ENCODE measurements at regions not wholly inside any gene's neighbourhood (a gene's known extent, or its start where the extent isn't known, plus 50 kb on each side); places are given as distances from the start of the nearest gene placed in this dataset.

GRCh38 chr6:164168595-164168994, 754.1 kb downstream of the QKI start:
- Histone ChIP-seq H3K27ac (no peak overlapping the region), H3K36me3 (no peaks in the 10 kb centered on the region), H3K27me3 (no peaks in the 10 kb centered on the region), H3K9me3 (no peaks in the 10 kb centered on the region), H3K4me3 (no peak overlapping the region), H3K4me1 (no peaks in the 10 kb centered on the region)
- ATAC-seq (no peak), DNase-seq (no peak)
- intact Hi-C loops (cut with DNase I) = no loop called here
- no peak for TF ChIP-seq CTCF (IDR thresholded peaks at IDR 0.05)

- H3K27me3 ChIP-seq = no peaks in the 10 kb centered on the region
- H3K36me3 ChIP-seq = no peaks in the 10 kb centered on the region
- intact Hi-C loops (cut with DNase I) = no loop called here
- H3K27ac ChIP-seq = no peak overlapping the region
- H3K9me3 ChIP-seq = no peaks in the 10 kb centered on the region
- ATAC-seq (no peak), DNase-seq (no peak)
- TF ChIP-seq CTCF (IDR thresholded peaks at IDR 0.05) = no peak
- no peaks in the 10 kb centered on the region for H3K4me1 ChIP-seq
- H3K4me3 ChIP-seq = no peak overlapping the region
These were observed 753.4 kb downstream of the QKI start for GRCh38 chr6:164167873-164168405.

DNA sequence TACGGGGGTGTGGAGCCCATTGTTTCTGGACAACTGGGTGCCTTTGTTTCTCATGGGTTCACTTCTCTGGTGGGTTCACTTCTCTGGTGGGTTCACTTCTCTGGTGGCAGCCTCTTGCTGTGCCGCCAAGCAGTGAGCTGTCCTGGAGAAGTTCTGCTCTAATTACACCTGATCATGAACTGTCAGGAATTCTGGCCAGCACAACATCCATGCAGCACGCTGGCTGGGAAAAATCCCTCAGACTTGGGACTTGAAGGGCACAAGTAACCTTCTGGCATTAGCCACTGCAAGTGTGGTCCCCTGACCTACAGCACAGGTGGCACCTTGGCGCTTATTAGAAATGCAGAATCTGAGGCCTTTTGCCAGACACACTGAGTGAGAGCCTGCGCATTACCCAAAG, 752.5 kb downstream of the QKI start:
- Histone ChIP-seq H3K27ac (no peak overlapping the region), H3K4me1 (no peaks in the 10 kb centered on the region), H3K36me3 (no peaks in the 10 kb centered on the region), H3K27me3 (no peaks in the 10 kb centered on the region), H3K9me3 (no peaks in the 10 kb centered on the region), H3K4me3 (no peak overlapping the region)
- TF ChIP-seq CTCF (IDR thresholded peaks at IDR 0.05) = no peak
- no peak for DNase-seq
- ATAC-seq = no peak
- intact Hi-C loops (cut with DNase I) = no loop called here

DNA sequence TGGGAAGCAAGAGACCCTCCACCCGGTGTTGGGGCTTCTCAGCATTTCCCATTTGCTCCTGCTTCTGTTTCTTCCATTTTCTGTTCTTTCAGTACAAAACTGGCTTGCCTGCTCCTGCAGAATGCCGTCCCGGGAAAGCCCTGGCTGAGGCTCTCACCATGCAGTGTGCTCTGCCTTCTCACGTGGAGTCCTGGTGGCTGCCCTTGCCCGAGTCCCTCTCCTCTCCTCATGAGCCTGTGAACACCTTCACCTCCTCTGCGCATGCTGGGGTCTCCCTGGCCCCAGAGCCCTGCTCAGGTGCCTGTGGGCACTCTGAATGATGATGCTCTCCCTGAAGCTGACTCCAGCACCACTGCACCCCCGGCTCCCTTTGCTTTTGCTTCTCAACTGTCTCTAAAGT, 752.0 kb downstream of the QKI start:
- DNase-seq (no peak), ATAC-seq (no peak)
- H3K4me3 ChIP-seq = no peak overlapping the region
- H3K27me3 ChIP-seq = no peaks in the 10 kb centered on the region
- intact Hi-C loops (cut with DNase I) = no loop called here
- H3K36me3 ChIP-seq = no peaks in the 10 kb centered on the region
- no peak overlapping the region for H3K27ac ChIP-seq
- TF ChIP-seq CTCF (IDR thresholded peaks at IDR 0.05) = no peak
- H3K4me1 ChIP-seq = no peaks in the 10 kb centered on the region
- no peaks in the 10 kb centered on the region for H3K9me3 ChIP-seq

DNA sequence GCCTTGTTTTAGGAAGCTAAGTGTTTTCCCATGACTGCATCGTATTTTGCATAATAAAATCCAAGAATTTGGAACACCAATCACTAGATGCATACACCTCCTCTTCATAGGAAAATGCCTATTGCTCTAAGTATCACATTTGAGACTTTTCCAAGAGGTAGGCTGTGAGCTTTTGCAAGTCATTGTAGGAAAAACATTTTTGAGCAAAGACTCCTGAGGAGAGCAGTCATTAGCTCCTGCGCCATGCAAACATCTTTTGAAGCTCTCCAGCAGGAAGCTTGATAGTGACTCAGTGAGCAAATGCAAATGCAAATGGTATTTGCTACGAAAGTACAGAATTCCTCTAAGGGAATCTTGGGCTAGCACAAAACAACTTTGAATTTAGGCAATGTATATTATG, 750.4 kb downstream of the QKI start:
- no peak overlapping the region for H3K4me3 ChIP-seq
- no peaks in the 10 kb centered on the region for H3K4me1 ChIP-seq
- TF ChIP-seq CTCF (IDR thresholded peaks at IDR 0.05) = no peak
- ATAC-seq = no peak
- intact Hi-C loops (cut with DNase I) = no loop called here
- H3K9me3 ChIP-seq = no peaks in the 10 kb centered on the region
- no peaks in the 10 kb centered on the region for H3K27me3 ChIP-seq
- no peak for DNase-seq
- no peaks in the 10 kb centered on the region for H3K36me3 ChIP-seq
- H3K27ac ChIP-seq = no peak overlapping the region

- H3K36me3 ChIP-seq = no peaks in the 10 kb centered on the region
- intact Hi-C loops (cut with DNase I) = no loop called here
- no peak overlapping the region for H3K4me3 ChIP-seq
- no peak overlapping the region for H3K27ac ChIP-seq
- ATAC-seq = no peak
- H3K9me3 ChIP-seq = no peaks in the 10 kb centered on the region
- TF ChIP-seq CTCF (IDR thresholded peaks at IDR 0.05) = no peak
- DNase-seq = no peak
- H3K4me1 ChIP-seq = no peaks in the 10 kb centered on the region
- no peaks in the 10 kb centered on the region for H3K27me3 ChIP-seq
These were observed 748.7 kb downstream of the QKI start for GRCh38 chr6:164163239-164163638.
